Cerebellar cortex (tissue), 1 donor: ENCODE measurements at regions not wholly inside any gene's neighbourhood (a gene's known extent, or its start where the extent isn't known, plus 50 kb on each side); places are given as distances from the start of the nearest gene placed in this dataset.
A peak's percentile ranks its signal among the peaks of the same experiment; 100 is the strongest.
"Not testable (repeated sequence)": the region's sequence is repeated elsewhere in the genome, so short reads cannot be mapped to it uniquely, and the experiment has no call there.

Source experiments
- DNase-seq: peaks from one replicate; pipeline ENCODE4 v3.0.0-alpha.2; 2015; ENCODE audit warnings: low spot score

- no peak for DNase-seq
Observed at GRCh38 chr4:122973465-122973864, 51.1 kb upstream of the NUDT6 start.

GRCh38 chr4:122976111-122976510 is 53.7 kb upstream of the NUDT6 start:
- DNase-seq = no peak

- no peak for DNase-seq
Observed at GRCh38 chr4:122977103-122977502, 54.7 kb upstream of the NUDT6 start.

- no peak for DNase-seq
Observed at GRCh38 chr4:122978109-122978508, 55.7 kb upstream of the NUDT6 start.

GRCh38 chr4:122978789-122979188 is 56.4 kb upstream of the NUDT6 start:
- no peak for DNase-seq

GRCh38 chr4:122980860-122981259 is 58.5 kb upstream of the NUDT6 start:
- no peak for DNase-seq

- no peak for DNase-seq
Observed at GRCh38 chr4:122988696-122989095, 66.3 kb upstream of the NUDT6 start.

- no peak for DNase-seq
Observed at GRCh38 chr4:122990891-122991290, 68.5 kb upstream of the NUDT6 start.

GRCh38 chr4:122992057-122992456 is 69.7 kb upstream of the NUDT6 start:
- DNase-seq = peak; percentile 8

GRCh38 chr4:122992641-122993040 is 70.2 kb upstream of the NUDT6 start:
- DNase-seq = no peak

- no peak for DNase-seq
Observed at GRCh38 chr4:122996350-122996749, 74.0 kb upstream of the NUDT6 start.

- no peak for DNase-seq
Observed at GRCh38 chr4:122997463-122998101, 75.2 kb upstream of the NUDT6 start.

GRCh38 chr4:123004079-123004478 is 81.7 kb upstream of the NUDT6 start:
- not testable (repeated sequence) for DNase-seq

GRCh38 chr4:123005126-123005525 is 82.7 kb upstream of the NUDT6 start:
- not testable (repeated sequence) for DNase-seq

GRCh38 chr4:123007679-123008078 is 85.3 kb upstream of the NUDT6 start:
- no peak for DNase-seq

- DNase-seq = not testable (repeated sequence)
Observed at GRCh38 chr4:123012416-123012815, 90.0 kb upstream of the NUDT6 start.

GRCh38 chr4:123014038-123014437 is 91.6 kb upstream of the NUDT6 start:
- no peak for DNase-seq

GRCh38 chr4:123017078-123017477 is 94.7 kb upstream of the NUDT6 start:
- DNase-seq = no peak

- DNase-seq = no peak
Observed at GRCh38 chr4:123017636-123018395, 95.4 kb upstream of the NUDT6 start.

GRCh38 chr4:123018396-123018775 is 96.0 kb upstream of the NUDT6 start:
- no peak for DNase-seq

- DNase-seq = no peak
Observed at GRCh38 chr4:123020285-123020684, 97.9 kb upstream of the NUDT6 start.

- DNase-seq = no peak
Observed at GRCh38 chr4:123023647-123024046, 101.2 kb upstream of the NUDT6 start.

- DNase-seq = no peak
Observed at GRCh38 chr4:123024710-123025109, 102.3 kb upstream of the NUDT6 start.

GRCh38 chr4:123025398-123025797 is 103.0 kb upstream of the NUDT6 start:
- DNase-seq = no peak
